ENCODE measurements at regions not wholly inside any gene's neighbourhood (a gene's known extent, or its start where the extent isn't known, plus 50 kb on each side); places are given as distances from the start of the nearest gene placed in this dataset.

DNA sequence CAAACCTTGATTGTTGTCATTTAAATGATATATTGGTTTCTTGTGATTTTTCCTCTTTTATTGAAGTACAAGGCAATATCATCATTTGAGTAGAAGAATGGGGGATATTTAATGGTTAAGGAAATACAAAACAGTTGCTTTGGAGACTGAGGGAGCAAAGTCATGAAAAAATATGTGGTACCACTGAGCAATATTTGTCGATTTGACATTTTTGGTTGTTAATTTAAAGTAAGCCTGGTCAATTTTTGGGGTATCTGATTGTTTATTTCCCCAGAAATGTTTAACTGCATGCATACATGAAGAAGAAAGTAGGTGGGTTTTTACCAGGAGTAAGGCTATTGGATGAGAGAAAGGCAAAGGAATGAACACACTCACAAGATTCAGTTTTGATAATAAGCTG lies 556.2 kb downstream of the TRAM1L1 start:
- Mint-ChIP-seq H3K4me3 (no peak overlapping the region), H3K36me3 (ENCODE audit: low read depth) (no peaks in the 10 kb centered on the region), H3K4me1 (ENCODE audit: low read depth) (peaks cover 6% of the 10 kb centered on the region), H3K27me3 (ENCODE audit: low read depth) (no peaks in the 10 kb centered on the region), H3K9me3 (ENCODE audit: insufficient read depth) (no peaks in the 10 kb centered on the region), H3K27ac (no peak overlapping the region)
- CTCF ChIA-PET = no interaction called here
- no peak for ATAC-seq
- POLR2A ChIA-PET = no interaction called here
- no peak for DNase-seq

DNA sequence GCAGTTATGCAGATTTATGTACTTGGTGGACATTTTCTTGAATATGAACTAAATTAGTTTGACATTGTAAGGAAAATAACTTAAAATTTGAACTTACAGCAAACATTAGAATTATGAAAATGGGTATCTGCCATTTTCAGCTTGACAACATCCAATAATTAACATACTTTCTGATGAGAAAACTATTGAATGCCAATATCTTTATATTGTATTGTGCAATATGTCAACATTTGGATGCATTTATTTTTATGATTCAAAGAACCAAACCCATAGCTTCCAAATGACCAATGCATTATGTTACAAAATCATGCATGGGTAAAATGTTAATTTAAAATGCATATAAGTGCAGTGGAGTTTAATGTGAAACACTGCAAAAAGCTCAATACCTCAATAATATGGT lies 562.5 kb downstream of the TRAM1L1 start:
- no peak for ATAC-seq
- H3K9me3 Mint-ChIP-seq (ENCODE audit: insufficient read depth) = peaks cover 2% of the 10 kb centered on the region
- ChIA-PET CTCF (no interaction called here), POLR2A (no interaction called here)
- no peaks in the 10 kb centered on the region for H3K27me3 Mint-ChIP-seq (ENCODE audit: low read depth)
- no peak overlapping the region for H3K4me3 Mint-ChIP-seq
- no peaks in the 10 kb centered on the region for H3K36me3 Mint-ChIP-seq (ENCODE audit: low read depth)
- no peaks in the 10 kb centered on the region for H3K4me1 Mint-ChIP-seq (ENCODE audit: low read depth)
- no peak overlapping the region for H3K27ac Mint-ChIP-seq
- DNase-seq = no peak

DNA sequence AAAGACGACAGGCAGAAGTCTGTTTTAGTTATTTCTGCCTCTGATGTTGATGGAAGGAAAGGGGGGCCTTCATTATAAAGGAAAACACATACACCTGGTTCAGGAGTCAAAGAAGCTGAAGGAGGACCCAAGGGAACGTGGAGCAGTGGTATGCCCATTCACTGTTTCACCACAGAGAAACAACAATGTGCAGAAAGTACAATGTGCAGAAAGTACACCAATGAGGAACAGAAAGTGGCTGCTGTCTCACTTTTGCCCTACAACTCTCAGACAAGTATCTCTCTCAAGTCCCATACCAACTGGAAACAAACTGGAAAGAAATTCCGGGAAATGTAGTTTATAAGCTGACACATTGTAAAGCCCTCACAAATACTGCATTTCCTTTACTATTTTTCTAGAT lies 564.5 kb downstream of the TRAM1L1 start:
- ChIA-PET CTCF (no interaction called here), POLR2A (no interaction called here)
- H3K27me3 Mint-ChIP-seq (ENCODE audit: low read depth) = no peaks in the 10 kb centered on the region
- H3K27ac Mint-ChIP-seq = no peak overlapping the region
- ATAC-seq (no peak), DNase-seq (no peak)
- no peaks in the 10 kb centered on the region for H3K36me3 Mint-ChIP-seq (ENCODE audit: low read depth)
- no peak overlapping the region for H3K4me3 Mint-ChIP-seq
- no peaks in the 10 kb centered on the region for H3K4me1 Mint-ChIP-seq (ENCODE audit: low read depth)
- H3K9me3 Mint-ChIP-seq (ENCODE audit: insufficient read depth) = peaks cover 2% of the 10 kb centered on the region

DNA sequence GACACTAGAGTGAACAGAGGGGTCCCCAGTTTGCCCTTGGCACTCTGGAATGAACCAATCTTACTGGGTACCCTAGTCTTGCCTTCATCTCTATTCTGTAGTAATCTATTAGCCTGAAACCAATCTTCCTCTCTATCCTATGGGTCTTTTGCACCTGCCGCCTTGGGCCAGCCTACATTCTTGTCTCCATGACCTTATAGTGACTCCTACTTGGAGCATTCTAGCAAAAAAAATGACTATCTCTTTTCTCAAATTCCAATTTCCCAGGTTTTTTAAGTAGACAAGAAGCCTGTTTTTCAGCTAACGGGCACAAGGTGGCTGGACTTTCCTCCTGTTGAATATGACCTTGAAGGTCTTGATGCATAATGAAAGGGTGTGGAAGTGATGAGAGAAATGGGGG lies 568.7 kb downstream of the TRAM1L1 start:
- H3K4me1 Mint-ChIP-seq (ENCODE audit: low read depth) = no peaks in the 10 kb centered on the region
- POLR2A ChIA-PET = no interaction called here
- CTCF ChIA-PET = no interaction called here
- H3K36me3 Mint-ChIP-seq (ENCODE audit: low read depth) = no peaks in the 10 kb centered on the region
- H3K9me3 Mint-ChIP-seq (ENCODE audit: insufficient read depth) = no peaks in the 10 kb centered on the region
- no peak overlapping the region for H3K27ac Mint-ChIP-seq
- H3K4me3 Mint-ChIP-seq = no peak overlapping the region
- no peak for ATAC-seq
- no peaks in the 10 kb centered on the region for H3K27me3 Mint-ChIP-seq (ENCODE audit: low read depth)
- DNase-seq = no peak

DNA sequence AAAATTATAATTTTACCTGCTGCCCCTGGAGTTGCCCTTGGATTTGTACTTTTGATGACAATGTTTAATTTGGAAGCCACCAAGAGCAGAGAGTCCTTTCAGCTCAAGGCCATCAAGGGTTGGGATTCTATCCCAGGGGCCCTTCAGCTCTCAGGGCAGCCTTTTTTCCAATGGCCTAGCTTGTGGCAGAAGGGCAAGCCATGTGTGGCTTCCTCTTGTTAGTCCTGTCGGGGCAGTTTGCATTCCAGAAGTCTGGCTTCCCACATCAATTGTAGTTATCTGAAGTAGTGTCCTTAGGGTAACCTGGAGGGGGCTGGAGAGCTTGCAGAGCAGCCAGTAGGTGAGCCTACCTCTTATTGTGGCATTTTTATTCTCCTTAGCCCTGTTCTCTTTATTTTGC lies 569.4 kb downstream of the TRAM1L1 start:
- Mint-ChIP-seq H3K36me3 (ENCODE audit: low read depth) (no peaks in the 10 kb centered on the region), H3K27me3 (ENCODE audit: low read depth) (no peaks in the 10 kb centered on the region), H3K4me3 (no peak overlapping the region), H3K9me3 (ENCODE audit: insufficient read depth) (no peaks in the 10 kb centered on the region), H3K27ac (no peak overlapping the region), H3K4me1 (ENCODE audit: low read depth) (no peaks in the 10 kb centered on the region)
- ATAC-seq = no peak
- POLR2A ChIA-PET = no interaction called here
- CTCF ChIA-PET = no interaction called here
- no peak for DNase-seq

DNA sequence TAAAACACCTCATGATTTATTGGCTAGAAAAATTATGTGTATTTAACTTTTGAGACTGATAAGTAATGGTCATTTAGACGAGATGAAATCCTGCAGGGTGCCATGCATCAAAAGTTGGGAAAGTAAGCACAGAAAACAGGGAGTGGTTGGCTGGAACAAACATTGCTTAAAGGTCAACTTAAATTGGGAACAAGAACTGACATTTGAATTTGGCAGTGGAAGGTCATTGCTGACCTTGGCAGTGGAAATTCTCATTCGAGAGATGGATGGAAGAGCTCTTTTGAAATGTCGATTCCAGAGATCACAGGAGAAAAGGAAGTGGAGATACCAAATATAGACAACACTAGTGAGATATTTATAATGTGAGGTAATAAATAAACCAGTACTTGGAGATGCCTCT lies 572.8 kb downstream of the TRAM1L1 start:
- DNase-seq = no peak
- Mint-ChIP-seq H3K4me3 (no peak overlapping the region), H3K4me1 (ENCODE audit: low read depth) (no peaks in the 10 kb centered on the region), H3K9me3 (ENCODE audit: insufficient read depth) (no peaks in the 10 kb centered on the region), H3K27me3 (ENCODE audit: low read depth) (no peaks in the 10 kb centered on the region), H3K27ac (no peak overlapping the region), H3K36me3 (ENCODE audit: low read depth) (no peaks in the 10 kb centered on the region)
- ChIA-PET POLR2A (no interaction called here), CTCF (no interaction called here)
- ATAC-seq = no peak

DNA sequence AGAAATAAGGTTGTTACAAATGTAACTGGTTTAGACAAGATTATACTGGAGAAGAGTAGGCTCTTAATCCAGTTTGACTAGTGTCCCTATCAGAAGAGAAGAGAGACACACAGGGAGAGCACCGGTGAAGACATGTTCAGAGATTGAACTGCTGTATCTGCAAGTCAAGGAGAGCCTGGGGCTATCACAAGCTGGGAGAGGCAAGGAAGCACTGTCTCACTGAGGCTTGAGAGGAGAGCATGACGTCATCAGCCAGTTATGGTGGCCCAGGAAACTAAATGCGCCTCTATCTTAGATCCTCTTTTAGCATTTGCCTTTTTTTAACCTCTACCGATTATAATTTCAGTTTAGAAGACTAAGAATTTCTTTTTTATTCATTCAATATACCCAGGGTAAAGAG lies 583.4 kb downstream of the TRAM1L1 start:
- Mint-ChIP-seq H3K36me3 (ENCODE audit: low read depth) (no peaks in the 10 kb centered on the region), H3K27me3 (ENCODE audit: low read depth) (no peaks in the 10 kb centered on the region), H3K4me3 (no peak overlapping the region), H3K27ac (no peak overlapping the region), H3K9me3 (ENCODE audit: insufficient read depth) (no peaks in the 10 kb centered on the region), H3K4me1 (ENCODE audit: low read depth) (no peaks in the 10 kb centered on the region)
- DNase-seq (no peak), ATAC-seq (no peak)
- CTCF ChIA-PET = no interaction called here
- POLR2A ChIA-PET = no interaction called here

DNA sequence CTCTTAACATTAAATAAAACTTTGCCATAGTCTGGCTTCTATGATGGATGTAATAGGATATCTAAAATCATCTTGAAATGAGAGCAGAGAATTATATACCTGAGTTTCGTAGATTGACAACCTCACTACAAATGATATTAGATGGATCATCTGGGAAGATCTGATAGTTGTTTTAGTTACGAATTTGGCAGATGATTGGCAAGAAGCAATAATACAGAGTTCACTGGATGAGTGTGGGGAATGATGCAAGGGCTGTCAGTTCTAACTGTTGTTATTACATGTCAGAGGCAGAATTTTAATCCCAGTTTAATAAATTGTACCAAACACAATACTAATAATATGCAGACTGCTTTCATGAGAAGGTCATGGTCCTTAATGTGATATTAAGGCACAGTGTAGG lies 585.2 kb downstream of the TRAM1L1 start:
- ChIA-PET CTCF (no interaction called here), POLR2A (no interaction called here)
- H3K4me3 Mint-ChIP-seq = no peak overlapping the region
- ATAC-seq (no peak), DNase-seq (no peak)
- no peak overlapping the region for H3K27ac Mint-ChIP-seq
- H3K9me3 Mint-ChIP-seq (ENCODE audit: insufficient read depth) = no peaks in the 10 kb centered on the region
- no peaks in the 10 kb centered on the region for H3K27me3 Mint-ChIP-seq (ENCODE audit: low read depth)
- no peaks in the 10 kb centered on the region for H3K4me1 Mint-ChIP-seq (ENCODE audit: low read depth)
- no peaks in the 10 kb centered on the region for H3K36me3 Mint-ChIP-seq (ENCODE audit: low read depth)

DNA sequence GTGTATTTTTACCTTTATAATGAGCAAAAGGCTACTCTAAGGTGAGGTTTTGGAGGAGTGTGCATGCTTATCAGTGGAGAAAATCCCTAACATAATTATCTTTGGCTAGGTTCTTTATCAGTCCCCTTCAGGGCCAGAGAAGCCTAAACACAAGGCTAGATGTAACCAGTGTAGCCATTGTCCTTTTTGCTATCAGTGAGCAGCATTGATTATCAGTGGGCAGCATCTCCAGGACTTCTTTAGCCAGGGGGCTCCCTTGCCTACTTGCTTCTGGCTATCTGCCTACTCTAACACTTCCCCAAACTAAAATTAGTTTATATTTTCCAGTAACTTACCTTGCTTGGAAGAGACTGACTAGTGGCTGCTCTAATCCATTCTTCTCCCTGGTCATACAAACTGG lies 595.6 kb downstream of the TRAM1L1 start:
- H3K9me3 Mint-ChIP-seq (ENCODE audit: insufficient read depth) = peaks cover 3% of the 10 kb centered on the region
- no peaks in the 10 kb centered on the region for H3K27me3 Mint-ChIP-seq (ENCODE audit: low read depth)
- ChIA-PET CTCF (no interaction called here), POLR2A (no interaction called here)
- no peak overlapping the region for H3K4me3 Mint-ChIP-seq
- no peak for ATAC-seq
- H3K36me3 Mint-ChIP-seq (ENCODE audit: low read depth) = no peaks in the 10 kb centered on the region
- no peak overlapping the region for H3K27ac Mint-ChIP-seq
- no peaks in the 10 kb centered on the region for H3K4me1 Mint-ChIP-seq (ENCODE audit: low read depth)
- DNase-seq = no peak

DNA sequence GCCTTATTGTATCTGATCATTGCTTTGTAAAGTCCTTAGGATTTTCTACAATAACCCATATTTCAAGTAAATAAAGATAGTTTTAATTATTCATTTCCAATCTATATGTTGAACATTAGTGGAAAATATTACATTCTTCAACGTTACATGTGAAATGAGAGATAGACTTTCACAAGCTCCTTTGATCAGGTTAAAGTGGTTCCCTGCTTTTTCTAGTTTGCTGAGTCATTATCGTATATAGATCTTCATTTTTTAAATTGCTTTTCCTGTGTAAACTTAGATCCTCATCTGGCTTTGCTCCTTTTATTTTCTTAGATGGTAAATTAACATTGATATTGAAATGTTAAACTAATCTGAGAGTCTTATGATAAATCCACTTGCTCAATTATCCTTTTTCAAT lies 599.0 kb downstream of the TRAM1L1 start:
- CTCF ChIA-PET = no interaction called here
- DNase-seq (no peak), ATAC-seq (no peak)
- Mint-ChIP-seq H3K4me1 (ENCODE audit: low read depth) (no peaks in the 10 kb centered on the region), H3K4me3 (no peak overlapping the region), H3K36me3 (ENCODE audit: low read depth) (no peaks in the 10 kb centered on the region), H3K27ac (no peak overlapping the region), H3K9me3 (ENCODE audit: insufficient read depth) (no peaks in the 10 kb centered on the region), H3K27me3 (ENCODE audit: low read depth) (no peaks in the 10 kb centered on the region)
- POLR2A ChIA-PET = no interaction called here

DNA sequence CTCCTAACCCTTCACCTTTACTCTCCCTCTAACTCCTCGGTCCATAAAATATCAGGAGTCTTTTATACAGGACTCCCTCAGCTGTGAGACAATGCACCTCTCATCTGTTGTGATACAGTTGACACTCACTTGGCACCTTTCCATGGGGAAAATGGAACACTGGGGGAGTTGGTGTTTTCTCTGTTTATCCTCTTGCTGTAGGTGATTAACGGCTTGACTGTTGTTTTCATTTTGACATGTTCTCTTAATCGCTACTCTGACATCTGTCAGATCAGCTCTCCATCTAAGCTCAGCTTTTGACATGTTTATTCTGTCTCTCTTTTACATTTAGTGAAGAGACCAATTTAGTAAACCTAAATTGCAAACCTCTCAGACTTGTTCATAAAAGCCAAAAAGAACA lies 604.8 kb downstream of the TRAM1L1 start:
- CTCF ChIA-PET = no interaction called here
- no peak overlapping the region for H3K4me3 Mint-ChIP-seq
- H3K27me3 Mint-ChIP-seq (ENCODE audit: low read depth) = no peaks in the 10 kb centered on the region
- H3K4me1 Mint-ChIP-seq (ENCODE audit: low read depth) = no peaks in the 10 kb centered on the region
- no peak for DNase-seq
- H3K9me3 Mint-ChIP-seq (ENCODE audit: insufficient read depth) = no peaks in the 10 kb centered on the region
- no peak overlapping the region for H3K27ac Mint-ChIP-seq
- POLR2A ChIA-PET = no interaction called here
- no peaks in the 10 kb centered on the region for H3K36me3 Mint-ChIP-seq (ENCODE audit: low read depth)
- ATAC-seq = no peak

DNA sequence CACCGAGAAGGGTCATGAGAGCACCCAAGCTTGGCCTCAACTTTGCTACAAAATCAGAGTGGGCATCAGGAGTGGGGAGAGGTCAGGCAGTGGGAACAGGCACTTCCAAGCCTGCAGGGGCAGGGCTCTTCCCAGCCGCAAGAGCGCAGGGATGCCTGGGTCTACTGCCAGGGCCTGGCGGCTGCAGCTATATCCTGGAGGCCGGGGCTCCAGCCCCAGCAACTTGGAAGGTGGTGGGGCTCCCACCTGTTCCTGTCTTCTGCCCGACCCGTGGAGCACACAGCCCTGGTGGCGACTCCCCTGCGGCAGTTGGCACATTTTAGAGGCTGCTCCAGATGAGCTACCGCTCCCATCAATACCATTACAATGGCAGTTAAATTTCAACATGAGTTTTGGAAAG lies 607.0 kb downstream of the TRAM1L1 start:
- ChIA-PET POLR2A (no interaction called here), CTCF (no interaction called here)
- Mint-ChIP-seq H3K4me3 (no peak overlapping the region), H3K9me3 (ENCODE audit: insufficient read depth) (no peaks in the 10 kb centered on the region), H3K27me3 (ENCODE audit: low read depth) (no peaks in the 10 kb centered on the region), H3K27ac (no peak overlapping the region), H3K36me3 (ENCODE audit: low read depth) (no peaks in the 10 kb centered on the region), H3K4me1 (ENCODE audit: low read depth) (no peaks in the 10 kb centered on the region)
- ATAC-seq (no peak), DNase-seq (no peak)

DNA sequence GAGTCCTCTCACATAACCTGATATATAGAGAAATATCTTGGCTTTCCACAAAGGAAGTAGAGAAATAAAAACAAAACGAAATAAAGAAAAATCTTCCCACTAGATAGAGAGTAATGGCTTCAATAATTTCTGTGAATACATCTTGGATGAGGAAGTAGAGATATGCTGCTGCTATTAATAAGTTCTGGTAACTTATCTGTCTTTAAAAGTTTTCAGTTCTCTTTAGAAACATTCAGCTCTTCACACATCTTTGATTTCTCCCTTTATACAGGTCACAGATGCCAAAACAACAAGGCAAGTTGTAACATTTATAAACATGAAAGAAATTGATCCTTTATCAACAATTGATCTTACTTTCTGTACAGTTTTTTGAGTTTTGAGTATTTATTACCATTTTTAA lies 615.8 kb downstream of the TRAM1L1 start:
- Mint-ChIP-seq H3K36me3 (ENCODE audit: low read depth) (no peaks in the 10 kb centered on the region), H3K4me3 (no peak overlapping the region), H3K27ac (no peak overlapping the region), H3K4me1 (ENCODE audit: low read depth) (no peaks in the 10 kb centered on the region), H3K9me3 (ENCODE audit: insufficient read depth) (no peaks in the 10 kb centered on the region), H3K27me3 (ENCODE audit: low read depth) (no peaks in the 10 kb centered on the region)
- ATAC-seq (no peak), DNase-seq (no peak)
- POLR2A ChIA-PET = no interaction called here
- CTCF ChIA-PET = no interaction called here

DNA sequence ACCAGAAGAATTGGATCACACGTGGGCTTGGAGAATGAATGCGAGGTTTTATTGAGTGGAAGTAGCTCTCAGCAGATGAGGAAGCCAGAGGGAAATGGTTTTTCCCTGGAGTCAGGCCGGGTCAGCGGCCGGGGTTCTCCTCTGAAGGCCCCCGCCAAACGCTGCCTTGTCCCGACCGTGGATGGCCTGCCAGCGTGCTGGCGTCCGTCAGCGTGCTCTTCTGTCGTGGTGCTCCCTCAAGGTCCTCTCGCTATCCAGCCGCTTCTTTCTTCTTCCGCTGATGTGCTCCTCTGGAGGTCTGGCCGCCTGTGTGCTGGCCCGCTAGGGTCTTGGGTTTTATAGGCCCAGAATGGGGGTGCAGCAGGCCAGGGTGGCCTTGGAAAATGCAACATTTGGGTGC lies 632.2 kb downstream of the TRAM1L1 start:
- Mint-ChIP-seq H3K27ac (no peak overlapping the region), H3K36me3 (ENCODE audit: low read depth) (no peaks in the 10 kb centered on the region), H3K4me3 (no peak overlapping the region), H3K27me3 (ENCODE audit: low read depth) (no peaks in the 10 kb centered on the region), H3K4me1 (ENCODE audit: low read depth) (no peaks in the 10 kb centered on the region), H3K9me3 (ENCODE audit: insufficient read depth) (no peaks in the 10 kb centered on the region)
- ChIA-PET POLR2A (no interaction called here), CTCF (no interaction called here)
- ATAC-seq (no peak), DNase-seq (no peak)
